Activated CD8-positive, alpha-beta memory T cell treated with anti-CD3 and anti-CD28 coated beads for 1 hour (primary cell): ENCODE measurements at regions not wholly inside any gene's neighbourhood (a gene's known extent, or its start where the extent isn't known, plus 50 kb on each side); places are given as distances from the start of the nearest gene placed in this dataset.
"Not testable (repeated sequence)": the region's sequence is repeated elsewhere in the genome, so short reads cannot be mapped to it uniquely, and the experiment has no call there.

Experiments
- DNase-seq, 2 donors: peaks; one replicate each; pipeline ENCODE4 v3.0.0-alpha.2; 2020; ENCODE audit warnings: low read depth in 1 of 2; ENCODE audit errors: extremely low read depth in 1 of 2

GRCh38 chr10:107984581-107984980 is 820.1 kb upstream of the SORCS1 start:
- no peak for DNase-seq

- no peak for DNase-seq
These were observed 819.6 kb upstream of the SORCS1 start for GRCh38 chr10:107984149-107984548.

- DNase-seq: no peak
These were observed 813.9 kb upstream of the SORCS1 start for GRCh38 chr10:107978455-107978854.

- no peak for DNase-seq
These were observed 807.5 kb upstream of the SORCS1 start for GRCh38 chr10:107971973-107972372.

- DNase-seq: no peak
These were observed 806.9 kb upstream of the SORCS1 start for GRCh38 chr10:107971411-107971810.

GRCh38 chr10:107970512-107970911 is 806.0 kb upstream of the SORCS1 start:
- DNase-seq: no peak

GRCh38 chr10:107969936-107970335 is 805.4 kb upstream of the SORCS1 start:
- no peak for DNase-seq

- DNase-seq: no peak
These were observed 802.3 kb upstream of the SORCS1 start for GRCh38 chr10:107966826-107967225.

GRCh38 chr10:107952649-107953556 is 788.4 kb upstream of the SORCS1 start:
- DNase-seq: no peak

GRCh38 chr10:107950411-107951062 is 786.0 kb upstream of the SORCS1 start:
- DNase-seq: not testable (repeated sequence)

GRCh38 chr10:107942826-107943225 is 778.3 kb upstream of the SORCS1 start:
- DNase-seq: no peak

GRCh38 chr10:107933076-107933475 is 768.6 kb upstream of the SORCS1 start:
- no peak for DNase-seq

- no peak for DNase-seq
These were observed 767.3 kb upstream of the SORCS1 start for GRCh38 chr10:107931808-107932207.

GRCh38 chr10:107930037-107930436 is 765.5 kb upstream of the SORCS1 start:
- no peak for DNase-seq

GRCh38 chr10:107924458-107924857 is 760.0 kb upstream of the SORCS1 start:
- DNase-seq: no peak

- DNase-seq: no peak
These were observed 755.2 kb upstream of the SORCS1 start for GRCh38 chr10:107919626-107920235.

GRCh38 chr10:107918171-107918570 is 753.7 kb upstream of the SORCS1 start:
- no peak for DNase-seq

GRCh38 chr10:107915215-107915610 is 750.7 kb upstream of the SORCS1 start:
- no peak for DNase-seq

GRCh38 chr10:107914450-107915214 is 750.1 kb upstream of the SORCS1 start:
- no peak for DNase-seq

GRCh38 chr10:107913317-107914294 is 749.1 kb upstream of the SORCS1 start:
- no peak for DNase-seq
